ENCODE measurements at regions not wholly inside any gene's neighbourhood (a gene's known extent, or its start where the extent isn't known, plus 50 kb on each side); places are given as distances from the start of the nearest gene placed in this dataset.

DNA sequence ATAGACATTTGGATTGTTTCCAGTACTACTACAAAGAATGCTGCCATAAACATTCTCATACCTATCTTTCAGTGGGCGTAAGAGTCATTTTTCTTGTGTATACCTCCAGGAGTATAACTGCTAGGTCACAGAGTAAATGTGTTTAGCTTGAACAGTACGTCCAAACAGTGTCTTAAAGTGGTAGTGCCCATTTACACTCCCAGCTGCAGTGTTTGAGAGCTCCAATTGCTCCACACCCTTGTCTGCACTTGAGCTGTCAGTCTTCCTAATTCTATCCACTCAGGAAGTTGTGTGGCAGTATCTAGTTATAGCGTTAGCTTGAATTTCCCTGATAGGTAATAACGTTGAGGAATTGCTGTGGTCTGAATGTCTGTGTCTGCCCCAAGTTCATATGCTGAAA, 404.7 kb upstream of the PPP2R3A start:
- Histone ChIP-seq H3K36me3 (ENCODE audit: control insufficient read depth, insufficient read depth, low read length) (no peaks in the 10 kb centered on the region), H3K27me3 (replicated peaks; ENCODE audit: control insufficient read depth, insufficient read depth, low read length) (no peaks in the 10 kb centered on the region; the same call in none of the 2 replicates), H3K4me3 (replicated peaks; ENCODE audit: low read depth, low read length) (no peak overlapping the region)
- DNase-seq (ENCODE audit: extremely low read depth, insufficient read length): no peak
- TF ChIP-seq, protein P1, sequence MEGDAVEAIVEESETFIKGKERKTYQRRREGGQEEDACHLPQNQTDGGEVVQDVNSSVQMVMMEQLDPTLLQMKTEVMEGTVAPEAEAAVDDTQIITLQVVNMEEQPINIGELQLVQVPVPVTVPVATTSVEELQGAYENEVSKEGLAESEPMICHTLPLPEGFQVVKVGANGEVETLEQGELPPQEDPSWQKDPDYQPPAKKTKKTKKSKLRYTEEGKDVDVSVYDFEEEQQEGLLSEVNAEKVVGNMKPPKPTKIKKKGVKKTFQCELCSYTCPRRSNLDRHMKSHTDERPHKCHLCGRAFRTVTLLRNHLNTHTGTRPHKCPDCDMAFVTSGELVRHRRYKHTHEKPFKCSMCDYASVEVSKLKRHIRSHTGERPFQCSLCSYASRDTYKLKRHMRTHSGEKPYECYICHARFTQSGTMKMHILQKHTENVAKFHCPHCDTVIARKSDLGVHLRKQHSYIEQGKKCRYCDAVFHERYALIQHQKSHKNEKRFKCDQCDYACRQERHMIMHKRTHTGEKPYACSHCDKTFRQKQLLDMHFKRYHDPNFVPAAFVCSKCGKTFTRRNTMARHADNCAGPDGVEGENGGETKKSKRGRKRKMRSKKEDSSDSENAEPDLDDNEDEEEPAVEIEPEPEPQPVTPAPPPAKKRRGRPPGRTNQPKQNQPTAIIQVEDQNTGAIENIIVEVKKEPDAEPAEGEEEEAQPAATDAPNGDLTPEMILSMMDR (IDR thresholded peaks at IDR 0.05; ENCODE audit: insufficient read depth, low read length, poor library complexity, severe bottlenecking): no peak

GRCh38 chr3:135564696-135565095, 400.8 kb upstream of the PPP2R3A start:
- DNase-seq (ENCODE audit: extremely low read depth, insufficient read length): no peak
- no peak overlapping the region for H3K4me3 ChIP-seq (replicated peaks; ENCODE audit: low read depth, low read length)
- H3K27me3 ChIP-seq (replicated peaks; ENCODE audit: control insufficient read depth, insufficient read depth, low read length): peaks cover 2% of the 10 kb centered on the region
- no peaks in the 10 kb centered on the region for H3K36me3 ChIP-seq (ENCODE audit: control insufficient read depth, insufficient read depth, low read length)
- TF ChIP-seq, protein P1 (IDR thresholded peaks at IDR 0.05; ENCODE audit: insufficient read depth, low read length, poor library complexity, severe bottlenecking): no peak

DNA sequence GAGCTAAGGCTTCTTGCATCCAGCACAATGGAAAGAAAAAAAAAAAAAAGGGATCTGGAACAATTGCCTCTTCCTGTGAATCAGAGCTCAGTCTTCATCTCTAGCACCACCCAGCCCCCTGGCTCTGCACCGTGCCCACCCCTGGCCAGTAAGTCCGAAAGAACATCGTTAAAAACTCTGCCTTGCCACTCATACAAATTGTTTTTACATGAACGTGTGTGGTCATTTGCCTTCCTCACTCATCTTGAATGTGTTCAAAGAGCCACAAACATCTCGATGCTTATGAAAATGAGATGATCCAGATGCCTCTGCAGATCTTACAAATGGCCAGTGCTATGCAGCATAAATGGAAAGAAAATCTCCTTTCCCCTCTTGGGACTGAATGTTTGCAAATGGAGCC, 400.0 kb upstream of the PPP2R3A start:
- Histone ChIP-seq H3K4me3 (replicated peaks; ENCODE audit: low read depth, low read length) (no peak overlapping the region), H3K36me3 (ENCODE audit: control insufficient read depth, insufficient read depth, low read length) (no peaks in the 10 kb centered on the region), H3K27me3 (replicated peaks; ENCODE audit: control insufficient read depth, insufficient read depth, low read length) (peaks cover 2% of the 10 kb centered on the region)
- TF ChIP-seq, protein P1 (IDR thresholded peaks at IDR 0.05; ENCODE audit: insufficient read depth, low read length, poor library complexity, severe bottlenecking): no peak
- no peak for DNase-seq (ENCODE audit: extremely low read depth, insufficient read length)

- no peak overlapping the region for H3K4me3 ChIP-seq (replicated peaks; ENCODE audit: low read depth, low read length)
- no peaks in the 10 kb centered on the region for H3K36me3 ChIP-seq (ENCODE audit: control insufficient read depth, insufficient read depth, low read length)
- TF ChIP-seq, protein P1 (IDR thresholded peaks at IDR 0.05; ENCODE audit: insufficient read depth, low read length, poor library complexity, severe bottlenecking): no peak
- peaks cover 2% of the 10 kb centered on the region for H3K27me3 ChIP-seq (replicated peaks; ENCODE audit: control insufficient read depth, insufficient read depth, low read length)
- no peak for DNase-seq (ENCODE audit: extremely low read depth, insufficient read length)
Observed at GRCh38 chr3:135567223-135567622, 398.3 kb upstream of the PPP2R3A start.

GRCh38 chr3:135576751-135577150, 388.8 kb upstream of the PPP2R3A start:
- TF ChIP-seq, protein P1 (IDR thresholded peaks at IDR 0.05; ENCODE audit: insufficient read depth, low read length, poor library complexity, severe bottlenecking): no peak
- DNase-seq (ENCODE audit: extremely low read depth, insufficient read length): no peak
- Histone ChIP-seq H3K4me3 (replicated peaks; ENCODE audit: low read depth, low read length) (no peak overlapping the region), H3K36me3 (ENCODE audit: control insufficient read depth, insufficient read depth, low read length) (no peaks in the 10 kb centered on the region), H3K27me3 (replicated peaks; ENCODE audit: control insufficient read depth, insufficient read depth, low read length) (no peaks in the 10 kb centered on the region)

- Histone ChIP-seq H3K36me3 (ENCODE audit: control insufficient read depth, insufficient read depth, low read length) (no peaks in the 10 kb centered on the region), H3K27me3 (replicated peaks; ENCODE audit: control insufficient read depth, insufficient read depth, low read length) (no peaks in the 10 kb centered on the region), H3K4me3 (replicated peaks; ENCODE audit: low read depth, low read length) (no peak overlapping the region)
- DNase-seq (ENCODE audit: extremely low read depth, insufficient read length): no peak
- TF ChIP-seq, protein P1 (IDR thresholded peaks at IDR 0.05; ENCODE audit: insufficient read depth, low read length, poor library complexity, severe bottlenecking): no peak
Observed at GRCh38 chr3:135581806-135582205, 383.7 kb upstream of the PPP2R3A start.

All from GM06990 (cell line).